Testis (tissue), 2 donors: ENCODE measurements at regions not wholly inside any gene's neighbourhood (a gene's known extent, or its start where the extent isn't known, plus 50 kb on each side); places are given as distances from the start of the nearest gene placed in this dataset.
"Not testable (repeated sequence)": the region's sequence is repeated elsewhere in the genome, so short reads cannot be mapped to it uniquely, and the experiment has no call there.

ENCODE experiments used
- DNase-seq: peaks from one replicate; pipeline ENCODE4 v3.0.0-alpha.2; 2019
- H3K27ac ChIP-seq, 2 donors: fragments of 200-600 bp; sonication (generic); one replicate each; pipeline ENCODE4 v1.5.1; 2019
- H3K27me3 ChIP-seq: fragments of 200-600 bp; sonication (generic); one replicate; pipeline ENCODE4 v1.5.1; 2019
- H3K36me3 ChIP-seq: fragments of 200-600 bp; sonication (generic); one replicate; pipeline ENCODE4 v1.5.1; 2017; ENCODE audit warnings: low read depth; ENCODE audit errors: missing control alignments
- H3K4me1 ChIP-seq: fragments of 200-600 bp; sonication (generic); one replicate; pipeline ENCODE4 v1.5.1; 2019
- H3K4me3 ChIP-seq, 2 donors: fragments of 200-600 bp; sonication (generic); one replicate each; pipeline ENCODE4 v1.5.1; 2017 to 2019
- H3K9me3 ChIP-seq: fragments of 200-600 bp; sonication (generic); one replicate; pipeline ENCODE4 v1.5.1; 2017
- POLR2A ChIP-seq: fragments of 450-650 bp; IDR thresholded peaks from one replicate; pipeline ENCODE4 v1.6.1; 2017; ENCODE audit warnings: antibody characterized with exemption, mild to moderate bottlenecking, moderate library complexity
- WGBS, 2 donors: methylation state at CpG; one replicate each; pipeline ENCODE4 v1.1.5; 2018; 5-methylcytosine and 5-hydroxymethylcytosine counted together
- intact Hi-C: fragments of 100-400 bp; cut with DNase I; formaldehyde crosslinking; loops from one replicate; pipeline ENCODE4 v1.15.1; 2023; ENCODE audit warnings: low total_unique reads
- TF ChIP-seq, protein P1 (sequence below), 3 experiments: fragments of 450-650 bp in 2 of 3; fragments of 200-600 bp in 1 of 3; sonication (generic) in 1 of 3; IDR thresholded peaks; one replicate each; pipeline ENCODE4 v1.5.1; 2016 to 2019; ENCODE audit warnings: antibody characterized with exemption in 3 of 3, mild to moderate bottlenecking in 2 of 3, moderate library complexity in 1 of 3

GRCh38 chr3:170689296-170689829 lies 103.5 kb upstream of the SLC7A14 start:
- TF ChIP-seq POLR2A, result no peak
- TF ChIP-seq, protein P1, sequence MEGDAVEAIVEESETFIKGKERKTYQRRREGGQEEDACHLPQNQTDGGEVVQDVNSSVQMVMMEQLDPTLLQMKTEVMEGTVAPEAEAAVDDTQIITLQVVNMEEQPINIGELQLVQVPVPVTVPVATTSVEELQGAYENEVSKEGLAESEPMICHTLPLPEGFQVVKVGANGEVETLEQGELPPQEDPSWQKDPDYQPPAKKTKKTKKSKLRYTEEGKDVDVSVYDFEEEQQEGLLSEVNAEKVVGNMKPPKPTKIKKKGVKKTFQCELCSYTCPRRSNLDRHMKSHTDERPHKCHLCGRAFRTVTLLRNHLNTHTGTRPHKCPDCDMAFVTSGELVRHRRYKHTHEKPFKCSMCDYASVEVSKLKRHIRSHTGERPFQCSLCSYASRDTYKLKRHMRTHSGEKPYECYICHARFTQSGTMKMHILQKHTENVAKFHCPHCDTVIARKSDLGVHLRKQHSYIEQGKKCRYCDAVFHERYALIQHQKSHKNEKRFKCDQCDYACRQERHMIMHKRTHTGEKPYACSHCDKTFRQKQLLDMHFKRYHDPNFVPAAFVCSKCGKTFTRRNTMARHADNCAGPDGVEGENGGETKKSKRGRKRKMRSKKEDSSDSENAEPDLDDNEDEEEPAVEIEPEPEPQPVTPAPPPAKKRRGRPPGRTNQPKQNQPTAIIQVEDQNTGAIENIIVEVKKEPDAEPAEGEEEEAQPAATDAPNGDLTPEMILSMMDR (IDR thresholded peaks at IDR 0.05), result no peak
- no peak overlapping the region for H3K4me3 ChIP-seq
- WGBS, 2 donors, result 69 to 72% methylated on average over 4 of the region's 4 CpGs
- H3K36me3 ChIP-seq, result no peaks in the 10 kb centered on the region
- no peak for DNase-seq
- H3K27me3 ChIP-seq, result no peaks in the 10 kb centered on the region
- H3K9me3 ChIP-seq, result no peaks in the 10 kb centered on the region
- H3K27ac ChIP-seq, result no peak overlapping the region
- no peaks in the 10 kb centered on the region for H3K4me1 ChIP-seq
- intact Hi-C loops, result no loop called here

DNA sequence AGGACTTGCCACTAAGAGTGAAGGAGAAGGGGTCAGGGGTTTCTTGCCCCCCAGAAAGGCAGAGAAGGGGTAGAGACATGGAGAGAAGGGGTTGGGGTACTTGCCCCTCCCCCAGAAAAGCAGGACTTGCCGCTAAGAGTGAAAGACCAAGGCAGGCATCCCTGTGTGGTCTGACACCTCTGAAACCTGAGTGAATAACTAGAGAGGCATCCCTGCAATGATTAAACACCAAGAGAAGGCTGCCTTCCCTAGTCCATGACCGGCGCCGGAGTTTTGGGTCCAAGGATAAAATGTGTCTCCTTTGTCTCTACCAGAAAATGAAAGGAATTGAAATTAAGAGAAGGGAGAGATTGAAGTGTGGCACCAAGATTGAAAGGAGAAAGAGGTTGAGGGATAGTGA lies 102.3 kb upstream of the SLC7A14 start:
- WGBS, 2 donors, result 87 to 96% methylated on average over 4 of the region's 4 CpGs
- H3K27ac ChIP-seq, H3K4me3 ChIP-seq, H3K4me1 ChIP-seq, H3K36me3 ChIP-seq, H3K27me3 ChIP-seq, intact Hi-C loops, H3K9me3 ChIP-seq, DNase-seq: not testable (repeated sequence)

- intact Hi-C loops, result no loop called here
- DNase-seq, result no peak
- no peak for TF ChIP-seq POLR2A
- TF ChIP-seq, protein P1 (IDR thresholded peaks at IDR 0.05), result no peak
- no peaks in the 10 kb centered on the region for H3K36me3 ChIP-seq
- H3K9me3 ChIP-seq, result no peaks in the 10 kb centered on the region
- H3K27me3 ChIP-seq, result no peaks in the 10 kb centered on the region
- H3K27ac ChIP-seq, result no peak overlapping the region
- H3K4me1 ChIP-seq, result no peaks in the 10 kb centered on the region
- H3K4me3 ChIP-seq, result no peak overlapping the region
These were observed 94.7 kb upstream of the SLC7A14 start for GRCh38 chr3:170680593-170680992.

- Histone ChIP-seq H3K4me3 (no peak overlapping the region), H3K27ac (no peak overlapping the region), H3K9me3 (no peaks in the 10 kb centered on the region), H3K36me3 (no peaks in the 10 kb centered on the region), H3K4me1 (no peaks in the 10 kb centered on the region), H3K27me3 (no peaks in the 10 kb centered on the region)
- intact Hi-C loops, result no loop called here
- DNase-seq, result no peak
- WGBS, 2 donors, result 86% methylated on average over 3 of the region's 3 CpGs
- TF ChIP-seq POLR2A, result no peak
- TF ChIP-seq, protein P1 (IDR thresholded peaks at IDR 0.05), result no peak
These were observed 93.3 kb upstream of the SLC7A14 start for GRCh38 chr3:170679190-170679589.

DNA sequence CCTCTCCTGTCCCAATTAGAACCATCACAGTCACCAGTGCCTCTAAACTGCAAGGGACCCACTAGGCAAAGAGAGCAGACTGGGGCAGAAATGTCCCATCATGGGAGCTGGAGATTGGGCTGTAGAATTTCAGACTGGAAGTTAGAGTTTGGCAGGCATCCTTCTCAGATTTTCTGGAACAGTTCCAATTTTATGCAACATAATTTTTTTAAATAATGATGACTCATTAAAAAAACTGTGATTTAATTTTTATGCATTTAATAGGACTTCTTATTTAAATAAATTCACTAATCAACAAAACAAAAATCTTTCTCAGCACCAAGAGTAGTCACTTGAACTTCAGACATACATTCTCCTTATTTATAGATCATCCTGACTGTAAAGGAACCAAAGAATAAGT lies 84.6 kb upstream of the SLC7A14 start:
- DNase-seq, result no peak
- TF ChIP-seq POLR2A, result no peak
- TF ChIP-seq, protein P1 (IDR thresholded peaks at IDR 0.05), result no peak
- H3K36me3 ChIP-seq, result no peaks in the 10 kb centered on the region
- H3K9me3 ChIP-seq, result no peaks in the 10 kb centered on the region
- H3K27me3 ChIP-seq, result no peaks in the 10 kb centered on the region
- intact Hi-C loops, result no loop called here
- H3K4me1 ChIP-seq, result no peaks in the 10 kb centered on the region
- H3K27ac ChIP-seq, result no peak overlapping the region
- no peak overlapping the region for H3K4me3 ChIP-seq

- H3K4me3 ChIP-seq, H3K4me1 ChIP-seq, H3K36me3 ChIP-seq, H3K27ac ChIP-seq, H3K27me3 ChIP-seq, intact Hi-C loops, DNase-seq, H3K9me3 ChIP-seq: not testable (repeated sequence)
- WGBS, 2 donors, result 100% methylated on average over 2 to 3 of the region's 3 CpGs
These were observed 77.1 kb upstream of the SLC7A14 start for GRCh38 chr3:170662986-170663385.
